Duodenal mucosa (tissue), 2 donors: ENCODE measurements at regions not wholly inside any gene's neighbourhood (a gene's known extent, or its start where the extent isn't known, plus 50 kb on each side); places are given as distances from the start of the nearest gene placed in this dataset.

Source experiments
- H3K27ac ChIP-seq: one replicate; pipeline ENCODE4 v1.7.0; 2013; ENCODE audit warnings: low read depth, low read length
- H3K27me3 ChIP-seq, 2 donors: one replicate each; pipeline ENCODE4 v1.7.0; 2013; ENCODE audit warnings: low read length in 2 of 2, control low read depth in 1 of 2; ENCODE audit not compliant: insufficient read depth in 2 of 2, control insufficient read depth in 1 of 2
- H3K36me3 ChIP-seq, 2 donors: one replicate each; pipeline ENCODE4 v1.7.0; 2013; ENCODE audit warnings: low read length in 2 of 2, control low read depth in 1 of 2; ENCODE audit not compliant: insufficient read depth in 2 of 2, control insufficient read depth in 1 of 2
- H3K4me1 ChIP-seq, 2 donors: one replicate each; pipeline ENCODE4 v1.7.0; 2013; ENCODE audit warnings: low read length in 2 of 2, control low read depth in 1 of 2; ENCODE audit not compliant: insufficient read depth in 2 of 2, control insufficient read depth in 1 of 2
- H3K4me3 ChIP-seq, 2 donors: one replicate each; pipeline ENCODE4 v1.7.0; 2013; ENCODE audit warnings: low read length in 2 of 2, low read depth in 1 of 2
- H3K9ac ChIP-seq, 2 donors: one replicate each; pipeline ENCODE4 v1.7.0; 2013; ENCODE audit warnings: low read length in 2 of 2, low read depth in 1 of 2
- H3K9me3 ChIP-seq, 2 donors: one replicate each; pipeline ENCODE4 v1.7.0; 2013; ENCODE audit warnings: low read length in 2 of 2, control low read depth in 1 of 2; ENCODE audit not compliant: control insufficient read depth in 1 of 2

- H3K9me3 ChIP-seq = no peaks in the 10 kb centered on the region
- no peaks in the 10 kb centered on the region for H3K27me3 ChIP-seq
- no peaks in the 10 kb centered on the region for H3K4me1 ChIP-seq
- no peak overlapping the region for H3K4me3 ChIP-seq
- H3K36me3 ChIP-seq = no peaks in the 10 kb centered on the region
- H3K9ac ChIP-seq = no peak overlapping the region
- no peak overlapping the region for H3K27ac ChIP-seq
These were observed 558.0 kb downstream of the TLR4 start for GRCh38 chr9:118262191-118262590.

DNA sequence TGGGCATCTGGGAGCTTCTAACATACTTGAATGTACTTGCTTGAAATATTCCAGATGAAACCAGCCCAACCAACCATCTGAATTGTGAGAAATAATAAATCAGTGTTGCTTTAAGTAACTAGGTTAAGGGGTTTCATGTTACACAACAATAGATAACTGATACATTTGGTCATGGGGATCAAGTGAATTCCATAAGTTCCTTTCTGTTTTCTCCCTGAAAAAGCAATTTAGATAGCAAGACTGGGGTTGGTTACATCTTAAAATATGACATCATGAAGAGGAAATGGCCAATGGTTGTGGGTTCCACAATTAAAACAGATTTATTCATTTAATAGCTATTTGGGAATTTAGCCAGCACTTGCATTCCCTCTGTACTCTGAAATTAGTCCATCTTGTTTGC is 559.7 kb downstream of the TLR4 start:
- no peak overlapping the region for H3K9ac ChIP-seq

GRCh38 chr9:118268046-118268445 is 563.8 kb downstream of the TLR4 start:
- Histone ChIP-seq H3K4me1 (no peaks in the 10 kb centered on the region), H3K9ac (no peak overlapping the region), H3K9me3 (no peaks in the 10 kb centered on the region), H3K36me3 (no peaks in the 10 kb centered on the region), H3K4me3 (no peak overlapping the region), H3K27me3 (no peaks in the 10 kb centered on the region), H3K27ac (no peak overlapping the region)

More for the DNA sequence above, 559.7 kb downstream of the TLR4 start:
- Histone ChIP-seq H3K36me3 (no peaks in the 10 kb centered on the region), H3K27me3 (no peaks in the 10 kb centered on the region), H3K9me3 (no peaks in the 10 kb centered on the region), H3K4me3 (no peak overlapping the region), H3K4me1 (no peaks in the 10 kb centered on the region), H3K27ac (no peak overlapping the region)

DNA sequence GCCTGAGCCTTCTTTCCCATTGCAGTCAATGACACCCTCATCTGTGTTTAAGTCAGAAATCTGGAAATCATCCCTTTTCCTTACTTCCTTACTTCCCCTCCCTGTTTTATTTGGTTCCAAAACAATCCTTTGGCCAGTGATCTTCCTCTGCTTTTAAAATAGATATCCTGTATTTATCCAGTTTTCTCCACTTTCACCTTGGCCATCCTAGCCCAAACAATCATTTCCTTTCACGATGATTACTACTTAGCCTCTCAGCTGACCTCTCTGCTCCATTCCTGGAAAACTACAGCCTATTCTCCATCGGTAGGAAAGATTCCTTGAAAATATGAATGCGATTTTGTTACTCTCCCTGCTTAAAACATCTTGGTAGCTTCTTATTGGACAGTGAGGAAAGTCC is 565.4 kb downstream of the TLR4 start:
- H3K4me1 ChIP-seq = no peaks in the 10 kb centered on the region
- H3K4me3 ChIP-seq = no peak overlapping the region
- H3K27me3 ChIP-seq = no peaks in the 10 kb centered on the region
- H3K36me3 ChIP-seq = no peaks in the 10 kb centered on the region
- no peak overlapping the region for H3K27ac ChIP-seq
- no peak overlapping the region for H3K9ac ChIP-seq
- no peaks in the 10 kb centered on the region for H3K9me3 ChIP-seq

- H3K4me1 ChIP-seq = no peaks in the 10 kb centered on the region
- no peak overlapping the region for H3K4me3 ChIP-seq
- no peak overlapping the region for H3K27ac ChIP-seq
- no peaks in the 10 kb centered on the region for H3K9me3 ChIP-seq
- no peaks in the 10 kb centered on the region for H3K27me3 ChIP-seq
- no peak overlapping the region for H3K9ac ChIP-seq
- H3K36me3 ChIP-seq = no peaks in the 10 kb centered on the region
These were observed 567.1 kb downstream of the TLR4 start for GRCh38 chr9:118271331-118271730.

DNA sequence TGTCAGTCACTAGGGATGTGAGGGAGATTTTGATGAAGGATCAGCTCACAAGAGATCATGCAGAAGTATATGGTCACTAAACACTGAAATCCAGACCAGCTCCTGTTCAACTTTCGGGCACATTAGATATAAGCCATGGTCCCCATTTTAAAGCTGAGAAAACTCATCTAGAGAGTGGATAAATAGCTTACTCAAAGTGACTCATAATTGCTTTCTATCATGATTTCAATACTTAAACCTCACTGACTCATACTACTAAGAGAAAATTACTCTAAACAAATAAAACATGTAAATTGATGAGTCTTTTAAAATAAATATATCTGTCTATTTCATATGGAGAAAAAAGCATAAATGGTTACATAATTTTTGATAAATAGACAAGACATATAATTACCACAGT is 567.7 kb downstream of the TLR4 start:
- Histone ChIP-seq H3K27me3 (no peaks in the 10 kb centered on the region), H3K36me3 (no peaks in the 10 kb centered on the region), H3K9me3 (no peaks in the 10 kb centered on the region), H3K4me1 (no peaks in the 10 kb centered on the region), H3K4me3 (no peak overlapping the region), H3K9ac (no peak overlapping the region), H3K27ac (no peak overlapping the region)

DNA sequence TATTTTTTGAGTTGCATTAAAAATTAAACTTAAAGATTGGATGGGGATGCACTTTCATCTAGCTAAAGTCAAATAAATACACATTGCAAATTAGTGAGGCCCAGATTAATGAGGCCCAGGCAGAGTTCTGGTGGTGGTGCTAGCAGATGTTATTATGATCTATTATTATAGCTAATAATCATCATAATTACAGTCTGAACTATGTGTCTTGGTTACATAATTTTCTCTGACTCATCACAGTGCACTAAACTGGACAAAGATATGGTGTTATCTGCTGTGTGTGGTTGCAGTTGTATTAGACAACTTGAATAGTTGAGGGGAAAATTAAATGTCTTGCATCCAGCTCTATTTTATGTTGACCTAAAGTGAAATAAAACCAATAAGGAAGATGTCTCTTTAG is 568.8 kb downstream of the TLR4 start:
- Histone ChIP-seq H3K27me3 (no peaks in the 10 kb centered on the region), H3K9ac (no peak overlapping the region), H3K36me3 (no peaks in the 10 kb centered on the region), H3K27ac (no peak overlapping the region), H3K9me3 (no peaks in the 10 kb centered on the region), H3K4me1 (no peaks in the 10 kb centered on the region), H3K4me3 (no peak overlapping the region)

DNA sequence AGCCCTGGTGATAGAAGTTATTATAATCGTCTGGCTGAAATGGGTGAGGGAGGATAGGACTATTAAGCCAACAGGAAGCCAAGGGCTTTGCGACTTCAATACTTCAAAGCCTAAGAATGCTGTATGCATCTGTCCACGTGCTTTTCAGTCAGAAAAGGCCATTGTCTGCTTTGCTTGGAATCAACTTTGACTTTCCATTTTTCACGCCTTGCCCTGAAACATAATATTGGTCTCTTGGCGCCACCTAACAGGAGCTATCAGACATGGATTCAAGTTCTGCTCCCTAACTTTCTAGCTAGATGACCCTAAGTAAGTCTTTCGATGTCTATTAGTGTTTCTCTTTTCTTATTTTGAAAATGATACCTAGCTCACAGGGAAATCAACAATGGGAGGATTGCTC is 572.6 kb downstream of the TLR4 start:
- H3K9ac ChIP-seq = no peak overlapping the region
- no peak overlapping the region for H3K27ac ChIP-seq
- H3K27me3 ChIP-seq = no peaks in the 10 kb centered on the region
- no peaks in the 10 kb centered on the region for H3K9me3 ChIP-seq
- no peaks in the 10 kb centered on the region for H3K36me3 ChIP-seq
- H3K4me1 ChIP-seq = no peaks in the 10 kb centered on the region
- no peak overlapping the region for H3K4me3 ChIP-seq

GRCh38 chr9:118281772-118282171 is 577.6 kb downstream of the TLR4 start:
- Histone ChIP-seq H3K27ac (no peak overlapping the region), H3K9ac (no peak overlapping the region), H3K36me3 (no peaks in the 10 kb centered on the region), H3K27me3 (no peaks in the 10 kb centered on the region), H3K4me1 (no peaks in the 10 kb centered on the region), H3K4me3 (no peak overlapping the region), H3K9me3 (no peaks in the 10 kb centered on the region)

DNA sequence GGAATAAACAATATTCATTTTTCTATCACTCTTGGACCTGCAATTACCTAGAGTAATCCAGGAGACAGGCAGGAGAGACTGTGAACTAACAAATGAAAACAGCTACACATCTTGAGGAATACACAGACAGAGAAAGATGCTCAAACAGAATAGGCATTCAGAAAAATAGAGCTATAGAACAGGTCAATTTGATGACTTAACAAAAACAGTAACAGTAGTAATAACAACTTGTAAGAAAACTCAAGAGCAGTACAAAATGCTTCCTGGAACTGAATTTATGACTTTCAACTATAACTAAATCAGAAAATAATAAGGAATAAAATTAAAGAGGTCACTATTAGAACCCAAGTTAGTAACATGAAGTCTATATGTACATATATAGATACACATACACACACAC is 579.3 kb downstream of the TLR4 start:
- Histone ChIP-seq H3K27me3 (no peaks in the 10 kb centered on the region), H3K4me1 (no peaks in the 10 kb centered on the region), H3K36me3 (no peaks in the 10 kb centered on the region), H3K4me3 (no peak overlapping the region), H3K9me3 (no peaks in the 10 kb centered on the region), H3K9ac (no peak overlapping the region), H3K27ac (no peak overlapping the region)

- H3K9ac ChIP-seq = no peak overlapping the region
- no peaks in the 10 kb centered on the region for H3K27me3 ChIP-seq
- H3K4me3 ChIP-seq = no peak overlapping the region
- H3K9me3 ChIP-seq = no peaks in the 10 kb centered on the region
- H3K36me3 ChIP-seq = no peaks in the 10 kb centered on the region
- H3K27ac ChIP-seq = no peak overlapping the region
- H3K4me1 ChIP-seq = no peaks in the 10 kb centered on the region
These were observed 585.9 kb downstream of the TLR4 start for GRCh38 chr9:118290116-118290515.
